ENCODE measurements at regions not wholly inside any gene's neighbourhood (a gene's known extent, or its start where the extent isn't known, plus 50 kb on each side); places are given as distances from the start of the nearest gene placed in this dataset.

GRCh38 chr3:24604215-24604614 is 109.6 kb upstream of the THRB start:
- no peak for TF ChIP-seq MYC (IDR thresholded peaks at IDR 0.05; ENCODE audit: low read depth, low read length)
- TF ChIP-seq MYC (CRISPR knock-in tag; IDR thresholded peaks at IDR 0.05; ENCODE audit: borderline replicate concordance, low read depth), result no peak
- TF ChIP-seq E2F3 (CRISPR knock-in tag; IDR thresholded peaks at IDR 0.05), result no peak
- no peak for TF ChIP-seq TAF1 (IDR thresholded peaks at IDR 0.05; ENCODE audit: control insufficient read depth, extremely low read depth, insufficient read depth, low read length, severe bottlenecking)
- TF ChIP-seq ATF1 (CRISPR knock-in tag; IDR thresholded peaks at IDR 0.05), result no peak
- no peak for TF ChIP-seq ATF1 (tag; IDR thresholded peaks at IDR 0.05)
- no peak for TF ChIP-seq ZNF586 (CRISPR knock-in tag; conservative IDR thresholded peaks at IDR 0.05)
- TF ChIP-seq MTF1 (CRISPR knock-in tag; IDR thresholded peaks at IDR 0.05; ENCODE audit: borderline replicate concordance), result no peak
- no peak for TF ChIP-seq PML (IDR thresholded peaks at IDR 0.05; ENCODE audit: low read length)
- TF ChIP-seq NFIC (IDR thresholded peaks at IDR 0.05), result no peak
- no peak for TF ChIP-seq CTCF (IDR thresholded peaks at IDR 0.05 in 2 of 3, conservative IDR thresholded peaks at IDR 0.05 in 1 of 3; ENCODE audit: insufficient read depth in 2 of 3, low read depth in 1 of 3, low read length in 3 of 3)
- TF ChIP-seq FOXA3 (CRISPR knock-in tag; conservative IDR thresholded peaks at IDR 0.05 in 1 of 2, IDR thresholded peaks at IDR 0.05 in 1 of 2), result no peak
- TF ChIP-seq WHSC1 (IDR thresholded peaks at IDR 0.05; ENCODE audit: low read length), result no peak
- no peak for TF ChIP-seq TEAD2 (tag; IDR thresholded peaks at IDR 0.05)
- no peak for TF ChIP-seq SIN3A (IDR thresholded peaks at IDR 0.05; ENCODE audit: borderline replicate concordance in 2 of 2, control insufficient read depth in 1 of 2, low read depth in 2 of 2, low read length in 2 of 2)
- TF ChIP-seq KLF6 (CRISPR knock-in tag; IDR thresholded peaks at IDR 0.05; ENCODE audit: borderline replicate concordance), result no peak

Measured in K562 (cell line).